Psoas muscle (tissue), 7 donors: ENCODE measurements at regions not wholly inside any gene's neighbourhood (a gene's known extent, or its start where the extent isn't known, plus 50 kb on each side); places are given as distances from the start of the nearest gene placed in this dataset.

ENCODE experiments used
- ATAC-seq, 4 donors: fragments of 200-7000 bp; cut with Tn5 transposase; one replicate each; pipeline ENCODE4 v1.9.1; 2020; ENCODE audit warnings: moderate library complexity in 3 of 4, mild to moderate bottlenecking in 2 of 4
- DNase-seq, 2 donors: peaks; one replicate each; pipeline ENCODE4 v3.0.0-alpha.2; 2020
- H3K27ac ChIP-seq: fragments of 200-600 bp; one replicate; pipeline ENCODE4 v1.8.0; 2022
- H3K27me3 ChIP-seq, 3 donors: fragments of 200-600 bp in 1 of 3; one replicate each; pipeline versions ENCODE4 v1.6.1 to v1.8.0; 2013 to 2022; ENCODE audit warnings: low read length in 2 of 3, mild to moderate bottlenecking in 2 of 3, moderate library complexity in 1 of 3; ENCODE audit not compliant: insufficient read depth in 3 of 3
- H3K36me3 ChIP-seq, 2 donors: fragments of 200-600 bp in 1 of 2; one replicate each; pipeline versions ENCODE4 v1.6.1 to v1.8.0; 2013 to 2022; ENCODE audit warnings: low read depth in 1 of 2, mild to moderate bottlenecking in 1 of 2, moderate library complexity in 1 of 2; ENCODE audit not compliant: insufficient read depth in 1 of 2
- H3K4me1 ChIP-seq: fragments of 200-600 bp; one replicate; pipeline ENCODE4 v1.8.0; 2022
- H3K4me3 ChIP-seq: fragments of 200-600 bp; one replicate; pipeline ENCODE4 v1.8.0; 2022; ENCODE audit warnings: mild to moderate bottlenecking
- H3K9me3 ChIP-seq: fragments of 200-600 bp; one replicate; pipeline ENCODE4 v1.8.0; 2022
- WGBS, 3 donors: extraction: QIAGEN DNeasy Blood & Tissue Kit; methylation state at CpG; one replicate each; pipeline versions ENCODE4 v1.1.6 to v1.1.7; 2013; 5-methylcytosine and 5-hydroxymethylcytosine counted together
- intact Hi-C, 2 donors: fragments of 100-400 bp; cut with DNase I; formaldehyde crosslinking; loops; one replicate each; pipeline versions ENCODE4 v1.11.0 to v1.14.2; 2022
- TF ChIP-seq, protein P1 (sequence below): fragments of 200-600 bp; IDR thresholded peaks from one replicate; pipeline ENCODE4 v1.8.0; 2022; ENCODE audit warnings: antibody characterized with exemption
- donor health status: healthy with polysubstance abuse.
- donor health status: DM: no; HTN: no; CAD: no; lungs with moderate emphysema.
- donor health status: Bipolar disorder and iron deficiency.
- donor health status: healthy.
- donor health status: DM: yes; HTN: yes; CAD: no.
- donor health status: DM: no; HTN: no; CAD: no.
- donor health status: DM: yes; HTN: yes; CAD: no.

DNA sequence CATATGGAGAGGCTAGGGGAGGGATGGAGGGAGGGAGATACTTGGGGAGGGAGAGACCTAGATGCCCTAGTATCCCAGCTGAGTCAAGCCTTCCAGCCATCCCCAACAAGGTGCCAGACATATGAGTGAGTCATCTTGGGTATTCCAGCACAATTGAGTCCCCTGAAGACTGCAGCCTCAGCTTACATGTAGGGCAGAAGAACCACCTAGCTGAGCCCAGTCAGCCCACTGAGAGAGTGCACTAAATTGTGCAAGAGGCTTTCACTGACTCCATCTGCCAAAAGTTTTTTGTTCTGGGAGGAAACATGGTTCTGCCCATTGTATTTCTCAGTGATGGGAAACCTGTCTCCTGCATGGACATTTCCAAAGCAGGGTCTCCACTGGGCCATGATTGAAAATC, 76.4 kb downstream of the FOXD2 start:
- DNase-seq, result no peak

DNA sequence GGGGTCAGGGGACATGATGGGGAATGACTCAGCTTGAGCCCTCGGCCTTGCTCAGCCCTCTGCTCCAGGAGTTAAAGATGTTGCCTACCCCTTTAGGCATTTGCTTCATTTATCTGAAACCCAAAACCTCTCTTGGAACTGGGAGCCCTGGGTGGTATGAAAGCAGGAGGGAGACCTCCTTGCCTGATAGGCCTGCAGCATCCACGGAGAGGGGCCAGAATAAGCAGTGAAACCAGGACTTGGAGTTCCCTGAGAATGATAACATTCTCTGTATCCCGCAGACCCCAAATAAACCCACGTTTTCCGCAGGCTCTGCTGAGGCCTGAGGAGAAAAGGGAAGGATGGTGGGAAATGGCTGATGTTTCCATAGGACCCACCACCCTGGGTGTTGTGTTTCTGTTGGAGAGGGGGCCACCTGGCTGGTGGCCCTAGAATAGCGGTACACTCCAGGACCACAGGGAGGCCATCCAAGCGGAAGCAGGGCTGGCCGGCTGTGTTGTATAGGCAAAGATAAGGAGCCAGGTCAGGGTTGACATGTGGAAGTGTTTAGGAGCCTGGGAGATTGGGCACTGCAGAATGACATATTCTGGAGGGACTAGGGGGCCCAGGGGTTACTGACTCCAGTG, 77.4 kb downstream of the FOXD2 start:
- intact Hi-C loops, result no loop called here
- Histone ChIP-seq H3K9me3 (no peaks in the 10 kb centered on the region), H3K27ac (no peak overlapping the region), H3K36me3 (no peaks in the 10 kb centered on the region), H3K27me3 (peaks cover 0 to 33% (median 4%) of the 10 kb centered on the region in 3 donors), H3K4me1 (no peaks in the 10 kb centered on the region), H3K4me3 (no peak overlapping the region)
- TF ChIP-seq, protein P1, sequence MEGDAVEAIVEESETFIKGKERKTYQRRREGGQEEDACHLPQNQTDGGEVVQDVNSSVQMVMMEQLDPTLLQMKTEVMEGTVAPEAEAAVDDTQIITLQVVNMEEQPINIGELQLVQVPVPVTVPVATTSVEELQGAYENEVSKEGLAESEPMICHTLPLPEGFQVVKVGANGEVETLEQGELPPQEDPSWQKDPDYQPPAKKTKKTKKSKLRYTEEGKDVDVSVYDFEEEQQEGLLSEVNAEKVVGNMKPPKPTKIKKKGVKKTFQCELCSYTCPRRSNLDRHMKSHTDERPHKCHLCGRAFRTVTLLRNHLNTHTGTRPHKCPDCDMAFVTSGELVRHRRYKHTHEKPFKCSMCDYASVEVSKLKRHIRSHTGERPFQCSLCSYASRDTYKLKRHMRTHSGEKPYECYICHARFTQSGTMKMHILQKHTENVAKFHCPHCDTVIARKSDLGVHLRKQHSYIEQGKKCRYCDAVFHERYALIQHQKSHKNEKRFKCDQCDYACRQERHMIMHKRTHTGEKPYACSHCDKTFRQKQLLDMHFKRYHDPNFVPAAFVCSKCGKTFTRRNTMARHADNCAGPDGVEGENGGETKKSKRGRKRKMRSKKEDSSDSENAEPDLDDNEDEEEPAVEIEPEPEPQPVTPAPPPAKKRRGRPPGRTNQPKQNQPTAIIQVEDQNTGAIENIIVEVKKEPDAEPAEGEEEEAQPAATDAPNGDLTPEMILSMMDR, result no peak
- DNase-seq (no peak), ATAC-seq (no peak)
- WGBS, 3 donors, result 63 to 69% (median 65%) methylated on average over 8 of the region's 8 CpGs

More for the DNA sequence above, 76.4 kb downstream of the FOXD2 start:
- intact Hi-C loops, result no loop called here
- H3K27ac ChIP-seq, result no peak overlapping the region
- no peaks in the 10 kb centered on the region for H3K4me1 ChIP-seq
- TF ChIP-seq, protein P1, result no peak
- H3K27me3 ChIP-seq, result peaks cover 0 to 43% (median 4%) of the 10 kb centered on the region in 3 donors
- no peaks in the 10 kb centered on the region for H3K9me3 ChIP-seq
- no peak overlapping the region for H3K4me3 ChIP-seq
- ATAC-seq, result no peak
- H3K36me3 ChIP-seq, result no peaks in the 10 kb centered on the region

DNA sequence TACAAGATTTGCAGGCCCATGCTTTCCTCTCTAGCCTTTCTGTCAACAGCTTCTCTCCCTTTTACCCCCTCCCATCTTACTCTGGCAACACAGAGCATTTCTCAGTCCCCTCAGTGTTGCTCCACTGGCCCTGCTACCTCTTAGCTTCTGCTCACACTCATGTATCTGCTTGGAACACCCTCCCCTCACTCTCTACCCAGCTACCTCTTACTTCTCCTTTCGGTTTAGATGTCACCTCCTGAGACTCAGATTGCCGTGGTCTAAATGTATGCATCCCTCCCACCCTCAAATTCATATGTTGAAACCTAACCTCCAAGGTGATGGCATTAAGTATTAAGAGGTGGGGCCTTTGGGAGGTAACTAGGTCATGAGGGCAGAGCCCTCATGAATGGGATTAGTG, 80.1 kb downstream of the FOXD2 start:
- Histone ChIP-seq H3K9me3 (no peaks in the 10 kb centered on the region), H3K27me3 (peaks cover 0 to 13% (median 1%) of the 10 kb centered on the region in 3 donors), H3K4me3 (no peak overlapping the region), H3K36me3 (no peaks in the 10 kb centered on the region), H3K27ac (no peak overlapping the region), H3K4me1 (no peaks in the 10 kb centered on the region)
- WGBS, 3 donors, result 70 to 81% (median 77%) methylated on average over 2 of the region's 2 CpGs
- DNase-seq (no peak), ATAC-seq (no peak)
- TF ChIP-seq, protein P1, result no peak
- intact Hi-C loops, result no loop called here

GRCh38 chr1:47519491-47519890, 81.6 kb downstream of the FOXD2 start:
- Histone ChIP-seq H3K36me3 (no peaks in the 10 kb centered on the region), H3K9me3 (no peaks in the 10 kb centered on the region), H3K27ac (no peak overlapping the region), H3K4me3 (no peak overlapping the region), H3K27me3 (peaks cover 0 to 15% (median 0%) of the 10 kb centered on the region in 3 donors), H3K4me1 (no peaks in the 10 kb centered on the region)
- intact Hi-C loops, result no loop called here
- DNase-seq, result no peak
- TF ChIP-seq, protein P1, result no peak
- no peak for ATAC-seq
- 72 to 90% (median 85%) methylated on average over 4 of the region's 4 CpGs for WGBS, 3 donors

DNA sequence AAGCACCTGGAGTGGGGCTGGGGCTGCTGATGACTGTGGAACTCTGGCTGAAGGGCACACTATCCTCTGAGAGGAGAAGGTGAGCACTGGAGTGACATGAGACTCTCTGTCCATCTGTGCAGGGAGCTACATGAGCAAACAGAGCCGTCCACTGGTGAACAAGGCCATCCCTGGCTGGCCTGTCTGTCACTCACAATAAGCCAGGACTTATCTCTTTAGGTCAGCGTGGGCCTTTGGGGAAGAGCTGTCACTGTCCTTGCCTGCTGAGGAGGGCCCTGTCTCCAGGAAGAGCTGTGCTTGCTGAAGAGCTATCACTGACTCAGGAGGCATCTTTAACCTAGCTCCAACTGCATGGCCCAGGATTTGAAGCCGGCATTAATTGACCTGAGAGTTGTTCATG, 82.1 kb downstream of the FOXD2 start:
- H3K27ac ChIP-seq, result no peak overlapping the region
- no peak overlapping the region for H3K4me3 ChIP-seq
- ATAC-seq (no peak), DNase-seq (no peak)
- H3K4me1 ChIP-seq, result no peaks in the 10 kb centered on the region
- H3K36me3 ChIP-seq, result no peaks in the 10 kb centered on the region
- H3K27me3 ChIP-seq, result peaks cover 0 to 16% (median 0%) of the 10 kb centered on the region in 3 donors
- WGBS, 3 donors, result 85 to 89% (median 88%) methylated on average over 3 of the region's 3 CpGs
- intact Hi-C loops, result no loop called here
- no peaks in the 10 kb centered on the region for H3K9me3 ChIP-seq
- TF ChIP-seq, protein P1, result no peak
